HT1080 (cell line): ENCODE measurements at regions not wholly inside any gene's neighbourhood (a gene's known extent, or its start where the extent isn't known, plus 50 kb on each side); places are given as distances from the start of the nearest gene placed in this dataset.

Source experiments
- DNase-seq: peaks from one replicate; pipeline ENCODE4 v3.0.0-alpha.2; 2015; ENCODE audit warnings: low read depth

- DNase-seq: no peak
These were observed 51.4 kb upstream of the SOX2 start for GRCh38 chr3:181660337-181660736.

GRCh38 chr3:181637456-181637855 lies 74.3 kb upstream of the SOX2 start:
- no peak for DNase-seq

GRCh38 chr3:181637056-181637455 lies 74.7 kb upstream of the SOX2 start:
- no peak for DNase-seq

- no peak for DNase-seq
These were observed 76.6 kb upstream of the SOX2 start for GRCh38 chr3:181635141-181635540.

- DNase-seq: no peak
These were observed 78.2 kb upstream of the SOX2 start for GRCh38 chr3:181633556-181633955.

GRCh38 chr3:181631901-181632300 lies 79.8 kb upstream of the SOX2 start:
- no peak for DNase-seq

GRCh38 chr3:181630853-181631252 lies 80.9 kb upstream of the SOX2 start:
- no peak for DNase-seq

- DNase-seq: no peak
These were observed 82.0 kb upstream of the SOX2 start for GRCh38 chr3:181629711-181630110.

- DNase-seq: peak; percentile 86
These were observed 82.7 kb upstream of the SOX2 start for GRCh38 chr3:181629029-181629428.

- DNase-seq: no peak
These were observed 83.3 kb upstream of the SOX2 start for GRCh38 chr3:181628384-181628783.

- no peak for DNase-seq
These were observed 85.7 kb upstream of the SOX2 start for GRCh38 chr3:181626036-181626435.

GRCh38 chr3:181623924-181624694 lies 87.6 kb upstream of the SOX2 start:
- DNase-seq: peak; percentile 85

GRCh38 chr3:181622365-181622764 lies 89.4 kb upstream of the SOX2 start:
- DNase-seq: peak; percentile 87

- DNase-seq: no peak
These were observed 91.8 kb upstream of the SOX2 start for GRCh38 chr3:181619897-181620296.

- no peak for DNase-seq
These were observed 93.5 kb upstream of the SOX2 start for GRCh38 chr3:181618260-181618659.

GRCh38 chr3:181616088-181617070 lies 95.3 kb upstream of the SOX2 start:
- DNase-seq: no peak

- peak; percentile 31 for DNase-seq
These were observed 96.1 kb upstream of the SOX2 start for GRCh38 chr3:181615666-181616065.

- no peak for DNase-seq
These were observed 96.8 kb upstream of the SOX2 start for GRCh38 chr3:181614878-181615277.

- no peak for DNase-seq
These were observed 97.9 kb upstream of the SOX2 start for GRCh38 chr3:181613813-181614212.

GRCh38 chr3:181613191-181613590 lies 98.5 kb upstream of the SOX2 start:
- DNase-seq: no peak

- no peak for DNase-seq
These were observed 100.8 kb upstream of the SOX2 start for GRCh38 chr3:181610973-181611265.

- DNase-seq: no peak
These were observed 101.4 kb upstream of the SOX2 start for GRCh38 chr3:181610083-181610972.
